Epithelial cell of proximal tubule (primary cell): ENCODE measurements at regions not wholly inside any gene's neighbourhood (a gene's known extent, or its start where the extent isn't known, plus 50 kb on each side); places are given as distances from the start of the nearest gene placed in this dataset.

Source experiments
- DNase-seq: peaks from one replicate; pipeline ENCODE4 v3.0.0-alpha.2; 2011; ENCODE audit warnings: low read depth
- H3K4me3 ChIP-seq: 2 replicates; pipeline ENCODE4 v1.5.1; 2011; ENCODE audit warnings: low read depth, mild to moderate bottlenecking, low read length
- CTCF ChIP-seq: conservative IDR thresholded peaks from 2 replicates; pipeline ENCODE4 v1.5.1; 2012; ENCODE audit warnings: low read depth, mild to moderate bottlenecking, low read length

- TF ChIP-seq CTCF = no peak
- DNase-seq = no peak
- H3K4me3 ChIP-seq = no peak overlapping the region
Observed at GRCh38 chr15:38921471-38921870, 356.9 kb upstream of the RASGRP1 start.

DNA sequence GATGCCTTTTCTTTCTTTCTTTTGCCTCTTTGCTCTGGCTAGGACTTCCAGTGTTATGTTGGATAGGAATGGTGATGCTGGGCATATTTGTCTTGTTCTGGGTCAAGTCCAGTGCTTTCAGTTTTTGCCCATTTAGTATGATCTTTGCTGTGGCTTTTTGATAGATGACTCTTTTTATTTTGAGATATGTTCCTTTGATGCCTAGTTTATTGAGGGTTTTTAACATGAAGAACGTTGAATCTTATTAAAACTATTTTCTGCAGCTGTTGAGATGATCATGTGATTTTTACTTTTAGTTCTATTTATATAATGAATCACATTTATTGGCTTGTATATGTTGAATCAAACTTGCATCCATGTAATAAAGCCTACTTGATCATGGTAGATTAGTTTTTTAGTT, 363.8 kb upstream of the RASGRP1 start:
- no peak for TF ChIP-seq CTCF
- DNase-seq = no peak
- no peak overlapping the region for H3K4me3 ChIP-seq

DNA sequence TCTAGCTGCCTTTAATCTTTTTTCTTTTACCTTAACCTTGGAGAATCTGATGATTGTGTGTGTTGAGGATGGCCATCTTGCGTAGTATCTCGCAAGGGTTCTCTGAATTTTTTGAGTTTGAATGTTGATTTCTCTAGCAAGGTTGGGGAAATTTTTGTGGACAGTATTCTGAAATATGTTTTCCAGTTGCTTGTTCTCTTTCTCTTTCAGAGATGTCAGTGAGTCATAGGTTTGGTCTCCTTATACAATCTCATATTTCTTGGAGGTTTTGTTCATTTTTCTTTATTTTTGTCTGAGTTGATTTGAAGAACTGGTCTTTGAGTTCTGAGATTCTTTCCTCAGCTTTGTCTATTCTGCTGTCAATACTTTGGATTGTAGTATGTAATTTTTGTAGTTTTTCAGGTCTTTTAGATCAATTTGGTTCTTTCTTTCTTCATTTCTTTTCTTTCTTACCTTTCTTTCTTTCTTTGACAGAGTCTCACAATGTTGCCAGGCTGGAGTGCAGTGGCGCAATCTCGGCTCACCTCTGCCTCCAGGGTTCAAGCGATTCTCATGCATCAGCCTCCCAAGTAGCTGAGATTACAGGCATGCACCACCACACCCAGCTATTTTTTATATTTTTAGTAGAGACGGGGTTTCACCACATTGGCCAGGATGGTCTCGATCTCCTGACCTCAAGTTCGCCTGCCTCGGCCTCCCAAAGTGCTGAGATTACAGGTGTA, 366.4 kb upstream of the RASGRP1 start:
- no peak for DNase-seq
- no peak overlapping the region for H3K4me3 ChIP-seq
- no peak for TF ChIP-seq CTCF

- DNase-seq = peak; percentile 53
- no peak for TF ChIP-seq CTCF
- H3K4me3 ChIP-seq = no peak overlapping the region
Observed at GRCh38 chr15:38941399-38941953, 376.9 kb upstream of the RASGRP1 start.

- no peak for TF ChIP-seq CTCF
- H3K4me3 ChIP-seq = no peak overlapping the region
- DNase-seq = no peak
Observed at GRCh38 chr15:38944536-38944935, 379.9 kb upstream of the RASGRP1 start.

DNA sequence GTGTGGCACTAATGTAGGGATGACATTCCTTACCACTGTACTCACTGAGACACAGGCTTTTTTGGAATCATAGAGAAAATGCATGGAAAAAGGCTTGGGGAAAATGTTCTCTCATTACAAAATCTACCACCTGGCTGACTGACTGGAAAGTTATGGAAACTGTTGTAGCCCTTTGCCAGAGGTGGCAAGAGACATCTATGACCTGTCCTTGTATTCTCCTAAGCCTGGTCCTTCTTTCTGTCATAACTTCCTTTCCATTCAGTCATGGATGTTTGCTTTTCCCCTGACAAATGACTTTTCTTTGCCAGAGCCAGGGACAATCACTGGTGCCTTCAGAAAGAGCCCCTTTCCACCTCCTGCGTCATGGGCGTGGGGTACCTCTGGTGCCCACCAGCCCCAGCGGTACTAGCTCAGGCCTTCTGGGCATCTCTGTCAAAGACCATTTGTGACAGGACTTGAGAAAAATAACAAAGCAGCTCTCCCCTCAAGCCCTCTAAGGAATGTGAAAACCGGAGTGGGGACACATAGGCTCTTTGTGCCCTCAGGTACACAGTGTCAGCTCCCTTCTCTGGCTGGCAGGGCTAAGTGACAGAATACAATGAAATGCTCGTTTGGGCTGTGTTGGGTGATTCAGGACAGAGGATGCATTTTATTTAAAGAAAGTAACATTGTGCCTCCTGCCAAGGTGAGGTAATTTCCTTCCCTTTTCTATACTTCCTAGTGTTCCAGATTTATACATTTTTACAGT, 381.1 kb upstream of the RASGRP1 start:
- H3K4me3 ChIP-seq = no peak overlapping the region
- DNase-seq = no peak
- no peak for TF ChIP-seq CTCF
